ENCODE measurements at regions not wholly inside any gene's neighbourhood (a gene's known extent, or its start where the extent isn't known, plus 50 kb on each side); places are given as distances from the start of the nearest gene placed in this dataset.

GRCh38 chr10:83164156-83164555, 975.2 kb upstream of the GHITM start:
- peak; percentile 11 for DNase-seq

- DNase-seq, result no peak
Measured at GRCh38 chr10:83165265-83165664, 974.0 kb upstream of the GHITM start.

- DNase-seq, result no peak
Measured at GRCh38 chr10:83166344-83166743, 973.0 kb upstream of the GHITM start.

- no peak for DNase-seq
Measured at GRCh38 chr10:83167081-83167480, 972.2 kb upstream of the GHITM start.

GRCh38 chr10:83176901-83177300, 962.4 kb upstream of the GHITM start:
- DNase-seq, result no peak

GRCh38 chr10:83178526-83178925, 960.8 kb upstream of the GHITM start:
- no peak for DNase-seq

GRCh38 chr10:83179371-83179770, 959.9 kb upstream of the GHITM start:
- DNase-seq, result no peak

- no peak for DNase-seq
Measured at GRCh38 chr10:83182076-83182475, 957.2 kb upstream of the GHITM start.

- DNase-seq, result no peak
Measured at GRCh38 chr10:83184641-83185040, 954.7 kb upstream of the GHITM start.

- DNase-seq, result no peak
Measured at GRCh38 chr10:83190614-83191013, 948.7 kb upstream of the GHITM start.

GRCh38 chr10:83193026-83193425, 946.3 kb upstream of the GHITM start:
- no peak for DNase-seq

- no peak for DNase-seq
Measured at GRCh38 chr10:83195021-83195420, 944.3 kb upstream of the GHITM start.

GRCh38 chr10:83199374-83199773, 939.9 kb upstream of the GHITM start:
- DNase-seq, result no peak

- no peak for DNase-seq
Measured at GRCh38 chr10:83205861-83206260, 933.4 kb upstream of the GHITM start.

- no peak for DNase-seq
Measured at GRCh38 chr10:83212632-83213334, 926.5 kb upstream of the GHITM start.

GRCh38 chr10:83214136-83214535, 925.2 kb upstream of the GHITM start:
- DNase-seq, result no peak

- no peak for DNase-seq
Measured at GRCh38 chr10:83218205-83218604, 921.1 kb upstream of the GHITM start.

GRCh38 chr10:83222300-83222699, 917.0 kb upstream of the GHITM start:
- DNase-seq, result no peak

GRCh38 chr10:83222832-83223742, 916.2 kb upstream of the GHITM start:
- DNase-seq, result no peak

- no peak for DNase-seq
Measured at GRCh38 chr10:83225781-83226180, 913.5 kb upstream of the GHITM start.

GRCh38 chr10:83229991-83230390, 909.3 kb upstream of the GHITM start:
- no peak for DNase-seq

GRCh38 chr10:83233691-83234090, 905.6 kb upstream of the GHITM start:
- DNase-seq, result no peak

- DNase-seq, result no peak
Measured at GRCh38 chr10:83248106-83248631, 891.1 kb upstream of the GHITM start.
